ENCODE measurements at regions not wholly inside any gene's neighbourhood (a gene's known extent, or its start where the extent isn't known, plus 50 kb on each side); places are given as distances from the start of the nearest gene placed in this dataset.

DNA sequence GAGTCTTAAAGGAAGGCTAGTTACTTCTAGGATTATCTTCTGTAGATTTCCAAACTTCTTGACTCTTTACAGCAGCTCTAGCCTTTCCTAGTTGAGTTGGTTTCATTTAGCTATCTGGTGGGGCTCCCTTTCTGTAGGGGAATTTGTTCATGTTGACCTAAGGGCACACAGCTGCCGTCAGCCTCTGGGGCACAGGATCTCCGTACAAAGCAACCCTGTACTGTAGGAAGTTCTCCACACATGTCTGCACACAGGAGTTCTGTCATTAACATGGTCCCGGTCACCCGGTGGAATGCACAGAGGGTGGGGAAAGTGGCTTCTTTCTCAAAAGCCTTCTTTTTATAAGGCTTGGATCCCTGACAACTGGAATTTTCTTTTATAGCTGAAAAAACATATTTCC, 88.7 kb upstream of the TNIK start:
- Mint-ChIP-seq H3K4me3 (no peak overlapping the region), H3K27ac (no peak overlapping the region), H3K4me1 (ENCODE audit: low read depth) (no peaks in the 10 kb centered on the region), H3K27me3 (ENCODE audit: low read depth) (no peaks in the 10 kb centered on the region), H3K36me3 (ENCODE audit: insufficient read depth in 2 of 2) (no peaks in the 10 kb centered on the region), H3K9me3 (no peaks in the 10 kb centered on the region)
- ATAC-seq (replicated peaks in 1 of 2) = no peak
- DNase-seq = no peak

DNA sequence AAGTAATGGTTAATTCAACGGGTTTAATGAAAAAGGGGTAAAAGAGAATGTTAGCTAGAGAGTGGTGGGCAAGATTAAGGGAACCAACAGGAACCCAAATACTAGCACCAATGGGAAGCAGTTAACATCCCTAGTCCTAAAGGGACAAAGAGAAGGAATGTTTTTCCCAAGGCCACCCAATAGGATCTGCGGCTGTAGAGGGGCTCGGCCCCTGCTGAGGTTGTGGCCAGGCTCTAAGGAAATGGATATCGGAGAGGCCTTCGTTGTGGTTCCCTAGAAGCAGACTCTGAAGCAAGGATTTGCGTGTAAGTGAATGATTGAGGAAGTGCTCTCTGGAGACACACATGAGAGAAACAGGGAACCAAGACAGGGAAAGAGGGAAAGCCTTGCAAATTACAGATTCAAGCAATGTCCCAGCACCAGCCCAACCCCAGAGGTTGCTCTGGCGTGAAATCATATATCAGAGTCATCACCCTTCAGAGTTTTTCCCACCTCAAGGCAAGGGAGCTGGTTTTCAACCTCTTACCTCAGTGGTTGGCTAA, 83.6 kb upstream of the TNIK start:
- no peaks in the 10 kb centered on the region for H3K36me3 Mint-ChIP-seq (ENCODE audit: insufficient read depth in 2 of 2)
- DNase-seq = no peak
- H3K27ac Mint-ChIP-seq = no peak overlapping the region
- no peaks in the 10 kb centered on the region for H3K4me1 Mint-ChIP-seq (ENCODE audit: low read depth)
- H3K9me3 Mint-ChIP-seq = no peaks in the 10 kb centered on the region
- H3K4me3 Mint-ChIP-seq = no peak overlapping the region
- no peak for ATAC-seq (replicated peaks in 1 of 2)
- no peaks in the 10 kb centered on the region for H3K27me3 Mint-ChIP-seq (ENCODE audit: low read depth)

DNA sequence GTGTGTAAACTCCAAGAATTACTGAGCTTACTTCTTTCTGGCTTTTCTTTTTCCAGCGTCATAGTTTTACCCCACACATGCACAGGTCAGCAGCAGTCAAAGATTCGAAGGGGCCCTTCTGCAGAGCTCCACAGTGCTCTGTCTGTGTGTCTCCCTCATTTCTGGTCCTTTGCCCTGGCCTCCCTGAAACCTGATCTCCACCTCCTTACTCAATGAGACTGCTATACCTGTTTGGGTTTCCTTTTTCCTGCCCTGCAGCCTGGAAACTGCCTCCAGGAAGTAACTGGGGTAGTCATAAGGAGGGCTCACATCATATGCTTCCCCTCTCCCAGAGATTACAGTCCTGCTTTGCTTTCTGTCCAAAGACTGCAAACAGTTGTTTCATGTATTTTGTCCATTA, 82.8 kb upstream of the TNIK start:
- Mint-ChIP-seq H3K9me3 (no peaks in the 10 kb centered on the region), H3K36me3 (ENCODE audit: insufficient read depth in 2 of 2) (no peaks in the 10 kb centered on the region), H3K4me1 (ENCODE audit: low read depth) (no peaks in the 10 kb centered on the region), H3K27me3 (ENCODE audit: low read depth) (no peaks in the 10 kb centered on the region), H3K27ac (no peak overlapping the region), H3K4me3 (no peak overlapping the region)
- ATAC-seq (replicated peaks in 1 of 2) = no peak
- no peak for DNase-seq

DNA sequence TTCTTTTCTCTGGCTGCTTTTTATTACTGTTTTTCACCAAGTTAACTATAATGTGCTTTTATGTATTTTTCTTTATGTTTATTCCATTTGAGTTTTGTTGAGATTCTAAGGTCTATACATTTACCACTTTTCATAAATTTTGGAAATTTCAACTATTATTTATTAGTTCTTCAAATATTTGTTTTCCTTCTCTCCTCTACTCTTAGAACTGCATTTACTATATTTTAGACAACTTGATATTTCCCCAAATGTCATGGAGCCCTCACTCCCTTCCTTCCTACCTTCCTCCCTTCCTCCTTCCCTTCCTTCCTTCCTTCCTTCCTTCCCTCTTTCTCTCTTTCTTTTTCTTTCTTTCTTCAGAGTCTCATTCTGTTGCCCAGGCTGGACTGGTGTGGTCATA, 81.4 kb upstream of the TNIK start:
- ATAC-seq (replicated peaks in 1 of 2) = no peak
- H3K36me3 Mint-ChIP-seq (ENCODE audit: insufficient read depth in 2 of 2) = no peaks in the 10 kb centered on the region
- no peaks in the 10 kb centered on the region for H3K27me3 Mint-ChIP-seq (ENCODE audit: low read depth)
- no peaks in the 10 kb centered on the region for H3K4me1 Mint-ChIP-seq (ENCODE audit: low read depth)
- no peaks in the 10 kb centered on the region for H3K9me3 Mint-ChIP-seq
- no peak for DNase-seq
- no peak overlapping the region for H3K4me3 Mint-ChIP-seq
- H3K27ac Mint-ChIP-seq = no peak overlapping the region

DNA sequence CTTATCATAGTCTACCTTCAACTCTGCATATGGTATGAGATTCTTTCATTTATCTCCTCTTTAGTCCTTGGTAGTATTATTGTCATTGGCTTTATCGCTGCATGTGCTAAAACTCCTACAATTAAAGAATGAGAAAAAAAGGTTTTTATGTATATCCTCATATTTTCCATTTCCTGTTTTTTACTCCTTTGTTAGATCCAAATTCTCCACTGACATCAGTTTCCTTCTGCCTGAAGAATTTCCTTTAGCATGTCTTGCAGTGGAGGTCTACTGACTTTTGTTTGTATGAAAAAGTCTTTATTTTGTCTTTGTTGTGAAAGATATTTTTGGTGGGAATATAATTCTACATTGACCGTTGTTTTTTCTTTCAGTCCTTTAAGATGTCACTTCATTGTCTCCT, 81.0 kb upstream of the TNIK start:
- Mint-ChIP-seq H3K27ac (no peak overlapping the region), H3K27me3 (ENCODE audit: low read depth) (no peaks in the 10 kb centered on the region), H3K4me1 (ENCODE audit: low read depth) (no peaks in the 10 kb centered on the region), H3K9me3 (no peaks in the 10 kb centered on the region), H3K4me3 (no peak overlapping the region), H3K36me3 (ENCODE audit: insufficient read depth in 2 of 2) (no peaks in the 10 kb centered on the region)
- ATAC-seq (replicated peaks in 1 of 2) = no peak
- DNase-seq = no peak

DNA sequence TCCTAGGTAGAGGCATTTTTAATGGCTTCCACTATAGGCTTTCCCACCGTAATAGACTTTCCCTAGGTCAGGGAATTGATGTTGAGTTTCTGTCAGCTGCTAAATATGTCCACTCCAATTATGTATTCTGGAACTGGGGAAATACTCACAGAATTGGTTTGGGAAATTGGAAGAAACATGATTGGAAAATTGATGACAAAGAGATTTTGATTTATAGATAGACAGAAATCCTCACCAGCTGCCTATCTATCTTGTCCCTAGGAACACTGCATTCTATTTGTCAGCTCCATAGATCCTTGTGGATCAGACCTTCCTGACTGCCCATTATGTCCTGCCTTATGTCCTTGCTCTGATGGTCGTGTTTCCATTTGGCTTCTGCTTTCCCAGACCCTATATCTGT, 75.6 kb upstream of the TNIK start:
- no peak overlapping the region for H3K4me3 Mint-ChIP-seq
- DNase-seq = no peak
- H3K4me1 Mint-ChIP-seq (ENCODE audit: low read depth) = no peaks in the 10 kb centered on the region
- no peaks in the 10 kb centered on the region for H3K9me3 Mint-ChIP-seq
- H3K27ac Mint-ChIP-seq = no peak overlapping the region
- no peak for ATAC-seq (replicated peaks in 1 of 2)
- no peaks in the 10 kb centered on the region for H3K36me3 Mint-ChIP-seq (ENCODE audit: insufficient read depth in 2 of 2)
- H3K27me3 Mint-ChIP-seq (ENCODE audit: low read depth) = no peaks in the 10 kb centered on the region

DNA sequence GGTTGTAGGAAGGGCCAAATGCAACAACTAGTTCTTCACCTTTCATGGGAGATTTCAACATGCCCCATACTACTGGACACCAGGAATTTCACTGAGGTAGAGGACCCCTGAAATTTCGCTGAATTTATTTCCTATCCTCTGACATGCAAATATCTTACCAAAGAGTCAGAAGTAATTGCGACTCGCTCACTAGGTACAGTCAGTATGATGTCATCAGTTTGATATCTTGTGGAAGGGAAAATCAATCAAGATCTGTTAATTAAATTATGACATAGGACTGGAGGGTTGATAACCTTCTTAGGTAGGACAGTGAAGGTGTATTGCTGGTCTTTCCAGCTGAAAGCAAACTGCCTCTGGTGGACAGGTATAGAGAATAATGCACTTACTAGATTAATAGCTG, 74.9 kb upstream of the TNIK start:
- H3K27me3 Mint-ChIP-seq (ENCODE audit: low read depth) = no peaks in the 10 kb centered on the region
- H3K27ac Mint-ChIP-seq = no peak overlapping the region
- ATAC-seq (replicated peaks in 1 of 2) (no peak), DNase-seq (no peak)
- H3K9me3 Mint-ChIP-seq = no peaks in the 10 kb centered on the region
- H3K4me3 Mint-ChIP-seq = no peak overlapping the region
- no peaks in the 10 kb centered on the region for H3K36me3 Mint-ChIP-seq (ENCODE audit: insufficient read depth in 2 of 2)
- H3K4me1 Mint-ChIP-seq (ENCODE audit: low read depth) = no peaks in the 10 kb centered on the region

DNA sequence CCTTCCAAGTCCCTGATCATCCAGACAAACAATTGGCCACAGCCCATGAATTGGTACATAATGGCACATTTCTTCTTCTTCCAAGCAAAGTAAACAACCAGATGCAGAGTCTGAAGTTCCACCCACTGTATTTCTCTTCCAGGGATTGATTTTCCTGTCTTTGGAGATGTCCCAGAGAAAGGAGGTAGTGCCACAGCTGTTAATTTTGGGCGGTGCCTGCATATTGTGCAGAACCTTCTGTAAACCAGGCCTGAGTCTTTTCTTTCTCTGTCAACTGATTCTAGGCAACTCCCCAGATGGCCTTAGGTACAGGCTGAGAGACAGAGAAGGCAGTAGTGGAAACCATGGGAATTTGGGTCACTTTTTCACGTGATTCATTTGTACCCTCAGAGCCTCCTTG, 73.5 kb upstream of the TNIK start:
- DNase-seq = no peak
- Mint-ChIP-seq H3K27me3 (ENCODE audit: low read depth) (no peaks in the 10 kb centered on the region), H3K36me3 (ENCODE audit: insufficient read depth in 2 of 2) (no peaks in the 10 kb centered on the region), H3K4me1 (ENCODE audit: low read depth) (no peaks in the 10 kb centered on the region), H3K4me3 (no peak overlapping the region), H3K27ac (no peak overlapping the region), H3K9me3 (no peaks in the 10 kb centered on the region)
- no peak for ATAC-seq (replicated peaks in 1 of 2)

DNA sequence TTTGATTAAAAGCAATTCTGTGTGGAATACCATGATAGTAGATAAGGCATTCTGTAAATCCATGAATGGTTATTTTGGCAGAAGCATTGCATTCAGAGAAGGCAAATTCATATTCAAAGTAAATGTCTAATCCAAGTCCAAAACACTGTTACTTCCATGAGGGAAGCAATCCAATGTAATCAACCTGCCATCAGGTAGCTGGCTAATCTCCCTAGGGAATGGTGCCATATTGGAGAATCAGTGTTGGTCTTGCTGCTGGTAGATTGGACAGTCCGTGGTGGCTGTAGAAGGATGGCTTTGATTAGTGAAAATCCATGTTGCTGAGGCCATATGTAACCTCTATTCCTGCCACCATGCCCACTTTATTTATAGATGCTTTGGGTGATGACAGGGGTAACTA, 72.1 kb upstream of the TNIK start:
- Mint-ChIP-seq H3K4me1 (ENCODE audit: low read depth) (no peaks in the 10 kb centered on the region), H3K27me3 (ENCODE audit: low read depth) (no peaks in the 10 kb centered on the region), H3K27ac (no peak overlapping the region), H3K9me3 (no peaks in the 10 kb centered on the region), H3K4me3 (no peak overlapping the region), H3K36me3 (ENCODE audit: insufficient read depth in 2 of 2) (no peaks in the 10 kb centered on the region)
- DNase-seq (no peak), ATAC-seq (replicated peaks in 1 of 2) (no peak)

DNA sequence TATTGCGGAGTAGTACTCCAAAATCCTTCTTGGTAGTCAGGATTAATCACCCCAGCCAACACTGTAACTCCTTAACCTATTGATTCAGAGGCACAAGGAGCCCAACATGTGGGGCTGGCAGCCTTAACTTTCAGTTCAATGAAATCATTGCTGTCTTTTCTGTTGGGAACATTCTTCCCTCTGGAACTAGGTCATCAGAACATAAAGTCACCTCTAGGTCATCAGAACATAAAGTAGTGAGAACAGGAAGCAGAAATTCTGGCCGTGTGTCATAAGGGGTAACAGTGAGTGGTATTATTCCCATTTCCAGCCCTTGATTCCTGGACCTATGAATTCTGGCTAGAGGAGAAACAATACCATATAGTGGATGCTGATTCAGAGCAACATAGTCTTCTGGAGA, 71.5 kb upstream of the TNIK start:
- ATAC-seq (replicated peaks in 1 of 2) (no peak), DNase-seq (no peak)
- Mint-ChIP-seq H3K4me1 (ENCODE audit: low read depth) (no peaks in the 10 kb centered on the region), H3K36me3 (ENCODE audit: insufficient read depth in 2 of 2) (no peaks in the 10 kb centered on the region), H3K4me3 (no peak overlapping the region), H3K27ac (no peak overlapping the region), H3K27me3 (ENCODE audit: low read depth) (no peaks in the 10 kb centered on the region), H3K9me3 (no peaks in the 10 kb centered on the region)

DNA sequence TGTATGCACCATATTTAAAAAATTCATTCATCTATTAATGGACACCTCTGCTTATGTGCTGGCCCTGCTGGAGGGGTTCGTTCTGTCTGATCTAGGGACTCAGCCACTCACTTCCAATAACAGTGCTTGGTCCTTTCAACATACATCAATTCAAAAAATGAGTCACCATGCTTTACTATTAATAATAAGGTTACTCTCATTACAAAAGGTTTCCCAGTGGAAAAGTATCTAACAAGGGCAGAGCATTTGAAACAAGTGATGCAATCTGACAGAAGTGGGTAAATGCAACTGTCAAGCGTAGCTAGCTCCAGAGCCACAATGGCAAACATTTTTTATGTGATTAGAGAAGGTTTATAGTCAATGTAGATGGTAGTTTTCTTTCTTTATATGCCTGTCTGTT, 67.9 kb upstream of the TNIK start:
- H3K36me3 Mint-ChIP-seq (ENCODE audit: insufficient read depth in 2 of 2) = no peaks in the 10 kb centered on the region
- H3K4me3 Mint-ChIP-seq = no peak overlapping the region
- H3K4me1 Mint-ChIP-seq (ENCODE audit: low read depth) = peaks cover 8% of the 10 kb centered on the region
- ATAC-seq (replicated peaks in 1 of 2) (no peak), DNase-seq (no peak)
- no peaks in the 10 kb centered on the region for H3K27me3 Mint-ChIP-seq (ENCODE audit: low read depth)
- no peak overlapping the region for H3K27ac Mint-ChIP-seq
- no peaks in the 10 kb centered on the region for H3K9me3 Mint-ChIP-seq

DNA sequence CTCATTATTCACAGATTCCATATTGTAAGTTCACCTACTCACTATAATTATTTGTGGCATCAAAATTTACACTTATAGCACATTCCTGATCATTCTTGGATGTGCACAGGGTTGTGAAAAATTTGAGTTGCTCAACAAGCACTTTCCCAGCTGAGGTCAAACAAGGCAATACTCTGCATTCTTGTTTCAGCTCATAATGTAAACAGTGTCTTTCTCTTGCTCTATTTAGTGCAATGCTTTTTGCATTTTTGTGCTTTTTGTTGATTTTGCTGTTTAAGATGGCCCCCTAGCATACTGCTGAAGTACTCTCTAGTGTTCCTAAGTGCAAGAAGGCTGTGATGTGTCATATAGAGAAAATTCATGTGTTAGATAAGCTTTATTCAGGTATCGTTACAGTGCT, 66.7 kb upstream of the TNIK start:
- Mint-ChIP-seq H3K4me3 (no peak overlapping the region), H3K9me3 (no peaks in the 10 kb centered on the region), H3K4me1 (ENCODE audit: low read depth) (peaks cover 8% of the 10 kb centered on the region), H3K36me3 (ENCODE audit: insufficient read depth in 2 of 2) (no peaks in the 10 kb centered on the region), H3K27me3 (ENCODE audit: low read depth) (no peaks in the 10 kb centered on the region), H3K27ac (no peak overlapping the region)
- DNase-seq (no peak), ATAC-seq (replicated peaks in 1 of 2) (no peak)

DNA sequence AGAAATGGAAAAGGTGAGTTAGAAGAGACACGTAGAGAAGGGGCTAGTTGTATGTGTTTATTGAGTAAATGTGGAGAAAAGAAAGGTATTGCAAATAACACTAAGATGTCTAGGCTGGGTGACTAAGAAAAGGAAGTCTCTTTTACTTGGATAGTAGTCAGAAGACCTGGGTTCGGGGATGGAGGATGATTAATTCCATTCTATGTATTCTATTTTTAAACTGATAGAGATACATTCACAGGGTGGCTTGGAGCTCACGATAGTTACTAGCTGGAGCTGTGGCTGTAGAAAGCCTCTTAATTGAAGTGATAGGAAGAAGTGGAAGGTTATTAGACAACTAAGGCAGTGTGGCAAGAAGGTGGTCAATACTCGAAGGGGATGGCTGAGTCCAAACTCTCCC, 65.9 kb upstream of the TNIK start:
- Mint-ChIP-seq H3K36me3 (ENCODE audit: insufficient read depth in 2 of 2) (no peaks in the 10 kb centered on the region), H3K4me1 (ENCODE audit: low read depth) (peaks cover 8% of the 10 kb centered on the region), H3K4me3 (no peak overlapping the region), H3K27ac (no peak overlapping the region), H3K9me3 (no peaks in the 10 kb centered on the region), H3K27me3 (ENCODE audit: low read depth) (no peaks in the 10 kb centered on the region)
- DNase-seq = no peak
- ATAC-seq (replicated peaks in 1 of 2) = no peak

DNA sequence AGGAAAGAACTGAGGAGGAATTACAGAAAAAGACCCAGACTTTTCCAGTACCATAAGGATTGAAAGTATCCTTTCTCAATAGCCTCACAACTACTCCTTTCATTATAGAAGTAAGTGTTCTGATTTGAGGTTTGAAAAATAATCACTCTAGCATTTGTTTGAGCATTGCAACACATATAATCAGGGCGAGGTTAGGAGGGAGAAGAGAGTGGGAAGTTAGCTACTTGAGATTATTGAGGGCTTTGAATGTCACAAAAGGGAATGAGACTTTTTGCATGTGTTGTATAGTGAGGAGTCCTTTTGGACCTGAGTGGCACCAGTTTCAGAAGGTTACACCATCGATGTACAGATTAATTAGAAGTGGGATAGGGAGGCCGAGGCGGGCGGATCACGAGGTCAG, 65.2 kb upstream of the TNIK start:
- Mint-ChIP-seq H3K36me3 (ENCODE audit: insufficient read depth in 2 of 2) (no peaks in the 10 kb centered on the region), H3K9me3 (no peaks in the 10 kb centered on the region), H3K27ac (no peak overlapping the region), H3K4me3 (no peak overlapping the region), H3K4me1 (ENCODE audit: low read depth) (peaks cover 8% of the 10 kb centered on the region), H3K27me3 (ENCODE audit: low read depth) (no peaks in the 10 kb centered on the region)
- DNase-seq (no peak), ATAC-seq (replicated peaks in 1 of 2) (no peak)

DNA sequence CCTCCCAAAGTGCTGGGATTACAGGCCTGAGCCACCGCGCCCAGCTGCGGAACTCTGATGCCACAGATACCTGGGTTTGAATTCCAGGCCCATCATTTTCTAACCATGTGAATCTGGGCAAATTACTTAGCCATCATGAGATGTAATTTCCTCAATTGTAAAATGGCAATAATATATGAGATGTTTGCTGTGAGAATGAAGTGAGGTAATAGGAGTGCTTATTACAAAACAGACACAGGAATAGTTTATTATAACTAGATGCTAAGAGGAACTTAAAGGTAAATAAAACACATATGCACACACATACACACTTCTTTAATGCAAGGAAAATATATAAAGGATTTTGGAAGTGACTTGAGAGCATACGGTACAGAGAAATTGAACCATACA, 64.7 kb upstream of the TNIK start:
- Mint-ChIP-seq H3K27ac (no peak overlapping the region), H3K4me1 (ENCODE audit: low read depth) (peaks cover 8% of the 10 kb centered on the region), H3K4me3 (no peak overlapping the region), H3K27me3 (ENCODE audit: low read depth) (no peaks in the 10 kb centered on the region), H3K36me3 (ENCODE audit: insufficient read depth in 2 of 2) (no peaks in the 10 kb centered on the region), H3K9me3 (no peaks in the 10 kb centered on the region)
- DNase-seq (no peak), ATAC-seq (replicated peaks in 1 of 2) (no peak)
